NCI-H1694 (cell line): ENCODE measurements at regions not wholly inside any gene's neighbourhood (a gene's known extent, or its start where the extent isn't known, plus 50 kb on each side); places are given as distances from the start of the nearest gene placed in this dataset.
"Not testable (repeated sequence)": the region's sequence is repeated elsewhere in the genome, so short reads cannot be mapped to it uniquely, and the experiment has no call there.

Experiments used
- DNase-seq: peaks from one replicate; lab custom pipeline; 2025; lab: John Stamatoyannopoulos, UW

DNA sequence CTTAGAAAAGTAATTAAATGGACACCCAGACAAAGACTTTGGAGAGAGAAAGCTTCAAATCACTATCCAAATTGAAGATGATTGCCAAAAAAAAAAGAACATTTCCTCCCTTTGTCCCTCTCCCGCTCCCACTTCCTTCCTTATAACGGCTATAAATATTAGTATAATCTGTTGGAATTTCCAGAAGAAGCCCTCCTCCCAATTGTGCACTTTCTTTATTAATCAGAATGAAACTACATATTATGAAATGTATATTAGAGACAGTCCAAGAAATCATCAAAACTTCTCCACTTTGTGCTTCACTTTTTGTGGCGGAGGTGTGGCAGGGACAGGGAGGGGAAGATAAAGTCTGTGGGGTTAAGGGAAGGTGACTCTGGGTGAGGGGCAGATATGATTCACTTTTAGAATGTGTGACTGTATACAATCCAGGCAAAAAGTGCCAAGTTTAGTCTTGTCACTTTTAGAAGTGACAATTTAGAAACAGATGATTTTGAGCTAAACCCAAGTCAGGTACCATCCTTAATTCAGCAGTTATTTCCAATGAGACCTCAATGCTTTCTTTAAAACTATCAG lies 195.0 kb upstream of the MARCKS start:
- DNase-seq: no peak

DNA sequence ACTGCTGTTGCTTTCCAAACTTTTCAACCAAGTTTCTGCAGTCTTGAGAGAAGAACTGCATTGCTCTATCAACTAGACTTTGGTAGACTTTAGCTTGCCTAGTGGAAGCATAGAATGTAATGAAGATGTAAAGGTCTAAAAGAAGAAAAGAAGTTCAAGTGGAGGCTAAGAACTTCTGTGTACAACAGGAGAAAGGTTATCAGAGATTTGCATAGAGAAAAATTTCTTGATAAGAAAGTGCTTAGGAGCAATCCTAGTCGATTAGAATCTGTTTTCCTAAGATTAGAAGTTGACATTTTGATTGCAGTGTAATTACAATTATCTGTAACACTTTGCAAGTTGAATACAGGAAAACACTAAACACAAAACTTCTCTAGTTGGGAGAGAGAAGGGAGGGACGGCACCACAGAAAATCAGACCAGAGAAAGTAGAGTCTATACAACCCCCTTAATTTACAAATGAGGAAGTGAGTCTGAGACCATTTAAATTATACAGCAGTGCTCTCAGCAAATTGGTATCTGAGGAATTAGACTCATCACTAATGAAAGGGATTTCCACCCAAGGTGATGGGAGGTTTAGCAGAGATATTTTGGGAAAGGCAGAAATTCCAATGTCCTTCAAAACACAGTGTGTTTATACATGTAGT lies 194.3 kb upstream of the MARCKS start:
- no peak for DNase-seq

DNA sequence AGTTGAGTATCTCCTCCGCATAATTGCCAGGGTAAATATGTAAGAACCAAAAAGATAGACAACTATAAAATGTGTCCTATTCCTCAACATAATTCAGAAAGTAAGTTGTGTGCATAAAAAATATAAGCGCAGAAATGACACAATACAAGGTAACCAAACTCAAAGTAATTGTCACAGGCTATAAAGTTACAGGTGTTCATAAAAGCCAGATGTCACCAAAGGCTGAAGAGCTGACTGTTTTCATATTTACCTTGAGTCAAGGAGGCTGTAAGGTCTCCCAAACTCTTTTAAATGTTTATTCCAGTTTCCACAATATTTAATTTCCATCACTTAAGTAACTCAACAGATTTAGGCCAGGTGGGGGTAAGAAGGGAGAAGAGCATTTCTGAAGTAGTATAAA lies 192.2 kb upstream of the MARCKS start:
- DNase-seq: no peak

DNA sequence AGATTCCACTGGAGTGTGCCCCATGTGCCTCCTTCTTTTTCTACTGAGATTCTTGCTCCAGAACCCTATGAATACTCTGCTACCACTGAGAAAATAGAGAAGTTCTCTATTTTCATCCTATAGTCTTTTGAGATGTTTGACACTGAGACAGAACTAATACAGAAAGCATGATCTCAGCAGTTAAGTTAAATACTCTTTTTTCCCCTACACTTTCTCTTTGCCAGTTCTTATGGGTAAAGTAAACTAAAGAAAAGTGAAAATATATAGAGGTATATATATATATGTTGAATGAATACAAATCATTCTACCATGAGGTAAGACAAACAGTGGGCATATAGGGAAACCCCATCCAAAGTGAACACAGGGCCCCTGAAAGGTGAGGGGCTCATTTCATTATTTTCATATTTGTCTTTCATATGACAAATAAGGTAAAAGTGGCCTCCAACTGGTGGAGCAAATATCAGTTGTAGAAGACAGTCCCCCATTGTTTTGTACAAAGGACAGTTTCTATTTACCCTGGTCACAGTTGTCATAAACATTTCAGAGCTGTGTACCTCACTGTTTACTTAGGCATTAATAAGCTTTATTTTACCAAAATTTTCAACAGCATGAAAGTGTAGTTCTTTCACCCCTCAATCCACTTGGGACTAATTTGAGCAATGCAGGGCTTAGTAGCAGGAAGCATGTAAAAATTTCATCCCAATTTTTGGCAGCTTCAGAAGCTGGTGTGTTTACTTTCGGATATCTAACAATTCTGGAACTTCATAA lies 188.3 kb upstream of the MARCKS start:
- no peak for DNase-seq

DNA sequence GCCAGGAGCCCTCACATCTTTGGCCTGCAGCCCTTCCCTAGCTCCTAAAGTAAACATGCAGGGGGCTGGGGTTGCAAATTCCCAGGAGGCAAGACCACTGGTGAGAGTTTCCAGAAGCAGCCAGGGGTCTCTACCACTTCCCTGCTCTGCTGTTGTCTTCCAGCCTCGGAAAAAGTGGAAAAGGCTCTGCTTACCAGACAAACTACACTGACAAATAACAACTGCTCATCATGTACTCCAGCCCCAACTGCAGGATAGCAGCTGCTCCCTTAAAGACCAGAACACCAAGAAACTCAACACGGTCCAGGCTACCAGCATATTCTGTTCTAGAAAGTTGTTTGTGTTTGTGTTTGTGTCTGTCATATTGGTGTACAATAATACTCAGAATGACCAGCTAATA lies 187.5 kb upstream of the MARCKS start:
- DNase-seq: no peak

DNA sequence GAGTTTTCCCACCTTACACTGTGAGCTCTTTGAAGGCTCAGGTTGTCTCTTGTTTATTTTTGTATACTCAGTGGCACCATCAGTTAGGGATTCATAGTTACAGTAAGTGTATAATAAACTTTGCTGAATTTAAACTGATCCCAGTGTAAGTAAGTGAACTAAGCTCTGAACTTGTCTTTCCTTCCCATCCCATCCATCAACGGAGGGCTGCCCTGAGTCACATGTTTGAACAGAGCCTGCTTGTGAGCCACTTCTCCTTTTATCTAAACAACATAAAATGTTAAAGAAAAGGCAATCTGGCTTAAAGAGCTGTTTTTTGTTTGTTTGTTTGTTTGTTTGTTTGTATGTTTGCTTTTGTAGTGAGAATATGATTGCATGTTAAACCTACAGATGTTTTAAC lies 185.7 kb upstream of the MARCKS start:
- DNase-seq: no peak

DNA sequence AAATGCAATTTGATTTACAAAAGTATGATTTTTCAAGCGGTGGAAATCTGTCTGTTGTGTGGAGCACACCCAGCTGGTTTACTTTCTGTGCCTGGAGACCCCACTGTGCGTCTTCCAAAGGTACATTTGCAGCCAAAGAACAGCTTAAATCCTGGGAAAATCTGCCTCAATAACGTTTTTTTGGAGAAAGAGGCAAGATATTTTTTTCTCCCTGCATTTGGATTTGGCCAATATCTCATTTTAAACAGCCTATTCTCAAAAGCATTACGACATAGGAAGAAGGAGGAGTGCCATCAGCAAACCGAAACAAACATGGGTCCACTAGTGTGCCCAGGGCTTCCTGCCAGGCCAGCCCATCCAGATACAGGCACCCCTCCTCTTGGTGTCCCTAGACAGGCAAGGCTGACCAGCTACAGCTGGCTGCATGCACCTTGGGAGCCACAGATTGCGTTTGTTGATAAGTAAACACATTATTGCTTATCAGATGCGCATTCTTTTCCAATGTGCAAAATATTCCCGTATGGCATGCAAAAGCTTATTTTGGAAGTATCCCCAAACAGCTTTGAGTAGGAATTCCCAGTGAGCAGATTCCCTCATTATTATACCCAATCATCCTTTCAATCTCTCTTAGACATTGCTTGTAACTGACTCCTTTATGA lies 184.5 kb upstream of the MARCKS start:
- DNase-seq: no peak

DNA sequence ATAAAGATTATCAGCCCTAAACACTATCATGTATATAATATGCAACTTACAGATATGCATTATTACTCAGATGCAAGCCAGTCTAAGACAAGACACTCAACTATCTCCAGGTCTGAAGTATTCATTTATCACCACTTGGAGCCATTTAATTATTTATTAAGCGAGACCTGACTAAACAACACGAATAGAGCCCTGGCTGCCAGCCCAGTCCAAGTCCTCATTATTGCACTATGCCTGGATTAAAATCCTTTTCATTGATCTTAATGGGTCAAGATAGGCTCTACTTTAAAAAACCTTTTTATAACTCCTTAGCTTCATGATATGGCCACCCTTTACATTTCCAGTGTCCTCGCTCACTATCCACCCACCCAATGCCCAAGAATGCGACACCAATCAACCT lies 183.1 kb upstream of the MARCKS start:
- DNase-seq: no peak

DNA sequence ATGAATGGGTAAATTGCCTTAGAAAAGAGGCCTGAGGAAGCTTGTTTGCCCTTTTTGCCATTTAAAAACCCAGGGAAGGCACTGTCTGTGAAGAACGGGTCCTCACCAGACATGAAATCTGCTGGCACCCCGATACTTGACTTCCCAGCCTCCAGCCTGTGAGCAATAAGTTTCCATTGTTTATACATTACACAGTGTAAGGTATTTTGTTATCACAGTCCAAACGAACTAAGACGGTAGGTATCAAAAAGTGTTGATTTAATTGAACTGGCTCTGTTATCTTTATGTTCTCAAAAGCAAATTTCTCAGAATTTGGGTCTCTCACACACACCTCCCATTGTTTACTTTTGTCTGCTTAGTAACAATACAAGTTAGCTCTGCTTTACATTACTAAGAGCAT lies 181.1 kb upstream of the MARCKS start:
- DNase-seq: no peak

DNA sequence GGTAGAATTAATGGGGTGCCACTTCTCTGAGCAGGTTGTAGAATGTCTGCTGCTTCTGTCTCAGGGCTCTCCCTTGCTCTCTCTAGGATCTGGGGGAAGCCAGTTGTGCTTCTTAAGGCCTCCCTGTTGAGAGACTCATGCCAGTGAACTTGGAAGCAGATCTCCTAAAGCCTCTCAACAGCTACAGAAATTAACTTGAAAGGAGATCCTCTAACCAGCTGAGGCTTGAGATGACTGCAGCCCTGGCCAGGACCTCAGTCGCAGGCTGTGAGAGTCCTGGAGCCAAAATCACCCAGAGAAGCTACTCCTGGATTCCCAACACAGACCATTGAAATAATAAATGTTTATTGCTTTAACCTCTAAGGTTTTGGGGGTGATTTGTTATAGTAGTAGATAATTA lies 180.2 kb upstream of the MARCKS start:
- DNase-seq: no peak

DNA sequence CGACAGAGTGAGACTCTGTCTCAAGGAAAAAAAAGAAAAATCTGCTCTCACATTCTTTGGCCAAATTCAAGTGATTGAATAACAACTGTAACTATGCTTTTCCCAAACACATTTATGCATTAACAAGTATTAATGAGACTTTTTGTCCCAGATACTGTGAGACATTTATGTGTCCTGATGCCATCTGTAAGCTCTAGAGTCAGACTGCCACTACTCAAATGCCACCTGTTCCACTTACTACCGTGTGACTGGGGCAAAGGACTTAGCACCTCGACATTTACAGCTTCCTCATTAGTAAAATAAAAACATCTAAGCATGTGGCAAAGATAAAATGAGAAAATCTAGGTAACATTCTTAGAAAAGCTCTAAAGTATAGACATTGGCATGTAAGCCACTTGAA lies 178.1 kb upstream of the MARCKS start:
- no peak for DNase-seq

DNA sequence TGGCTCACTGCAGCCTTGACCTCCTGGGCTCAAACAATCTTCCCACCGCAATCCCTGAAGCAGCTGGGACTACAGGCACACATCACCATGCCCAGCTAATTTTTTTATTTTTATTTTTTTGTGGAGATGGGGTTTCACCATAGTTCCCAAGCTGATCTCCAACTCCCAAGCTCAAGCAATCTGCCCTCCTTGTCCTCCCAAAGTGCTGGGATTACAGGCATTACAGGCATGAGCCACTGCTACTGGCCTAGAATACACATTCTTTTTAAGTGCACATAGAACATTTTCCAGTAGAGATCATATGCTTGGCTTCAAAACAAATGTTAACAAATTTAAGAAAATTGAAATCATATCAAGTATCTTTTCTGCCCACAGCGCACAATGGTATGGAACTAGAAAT lies 176.8 kb upstream of the MARCKS start:
- no peak for DNase-seq

DNA sequence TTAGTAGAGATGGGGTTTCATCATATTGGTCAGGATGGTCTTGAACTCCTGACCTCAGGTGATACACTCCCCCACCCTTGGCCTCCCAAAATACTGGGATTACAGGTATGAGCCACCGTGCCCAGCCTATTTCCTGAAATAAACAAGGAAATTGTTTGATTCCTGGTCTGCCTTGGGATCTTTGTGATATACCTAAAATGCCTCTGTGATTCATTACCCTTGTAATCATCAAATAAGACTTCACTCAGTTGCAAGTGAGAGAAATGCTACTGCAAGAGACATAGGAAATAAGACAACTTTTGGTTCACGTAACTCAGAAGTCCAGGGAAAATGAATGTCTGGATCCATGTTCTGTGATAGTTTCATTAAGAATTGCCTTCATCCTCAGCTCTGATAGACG lies 173.2 kb upstream of the MARCKS start:
- no peak for DNase-seq

DNA sequence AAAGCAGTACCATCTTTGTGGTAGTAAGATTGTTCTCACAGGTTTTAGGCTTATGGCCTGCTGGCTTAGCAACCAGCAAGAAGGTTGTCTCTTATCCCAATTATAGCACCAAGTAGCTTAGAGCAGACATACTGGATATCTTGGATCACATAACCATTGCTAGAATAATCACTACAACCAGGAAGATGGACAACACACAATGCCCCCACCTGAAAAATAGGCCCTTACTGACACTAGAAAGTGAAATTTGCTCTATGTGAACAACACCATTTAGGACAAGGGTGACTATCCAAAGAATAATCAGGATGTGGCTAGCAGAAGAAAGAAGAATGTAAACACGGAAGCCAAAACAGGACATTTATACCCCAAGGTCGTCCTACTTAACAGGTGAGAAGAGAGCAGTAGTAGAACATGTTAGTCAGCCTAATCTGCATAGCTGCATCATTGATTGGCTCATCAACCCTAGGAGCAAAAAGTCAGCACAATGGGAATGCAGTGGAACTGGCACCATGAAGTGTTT lies 172.7 kb upstream of the MARCKS start:
- DNase-seq: no peak

DNA sequence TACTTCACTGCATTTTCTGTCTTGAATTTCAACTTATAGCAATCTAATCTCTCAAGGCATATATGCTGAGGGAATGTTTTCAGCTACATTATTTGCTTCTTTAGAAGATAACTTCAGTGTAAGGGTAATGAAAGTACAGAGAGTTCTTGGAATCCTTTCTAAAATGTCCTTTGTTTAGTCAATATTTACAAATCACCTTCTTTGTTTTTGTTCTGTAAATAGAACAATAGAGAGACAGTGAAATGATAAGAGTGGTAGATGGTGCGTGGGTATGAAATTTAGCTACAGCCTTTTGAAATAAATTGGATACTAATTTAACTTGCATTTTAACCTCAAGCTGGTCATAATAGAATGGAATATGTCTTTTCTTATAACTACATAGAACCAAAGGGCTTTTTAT lies 171.1 kb upstream of the MARCKS start:
- DNase-seq: no peak

DNA sequence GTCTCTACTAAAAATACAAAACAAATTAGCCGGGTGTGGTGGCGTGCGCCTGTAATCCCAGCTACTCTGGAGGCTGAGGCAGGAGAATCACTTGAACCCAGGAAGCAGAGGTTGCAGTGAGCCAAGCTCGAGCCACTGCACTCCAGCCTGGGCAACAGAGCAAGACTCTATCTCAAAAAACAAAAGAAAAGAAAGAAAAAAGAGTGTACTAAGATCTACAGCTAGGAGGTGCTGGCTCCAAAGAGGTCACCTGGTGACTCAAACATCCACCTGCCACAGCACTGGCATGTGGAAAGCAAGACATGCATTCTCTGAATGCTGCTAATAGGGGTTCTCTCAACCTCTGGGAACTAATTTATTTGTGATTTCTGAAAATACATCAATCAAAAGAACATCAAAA lies 167.5 kb upstream of the MARCKS start:
- DNase-seq: not testable (repeated sequence)

DNA sequence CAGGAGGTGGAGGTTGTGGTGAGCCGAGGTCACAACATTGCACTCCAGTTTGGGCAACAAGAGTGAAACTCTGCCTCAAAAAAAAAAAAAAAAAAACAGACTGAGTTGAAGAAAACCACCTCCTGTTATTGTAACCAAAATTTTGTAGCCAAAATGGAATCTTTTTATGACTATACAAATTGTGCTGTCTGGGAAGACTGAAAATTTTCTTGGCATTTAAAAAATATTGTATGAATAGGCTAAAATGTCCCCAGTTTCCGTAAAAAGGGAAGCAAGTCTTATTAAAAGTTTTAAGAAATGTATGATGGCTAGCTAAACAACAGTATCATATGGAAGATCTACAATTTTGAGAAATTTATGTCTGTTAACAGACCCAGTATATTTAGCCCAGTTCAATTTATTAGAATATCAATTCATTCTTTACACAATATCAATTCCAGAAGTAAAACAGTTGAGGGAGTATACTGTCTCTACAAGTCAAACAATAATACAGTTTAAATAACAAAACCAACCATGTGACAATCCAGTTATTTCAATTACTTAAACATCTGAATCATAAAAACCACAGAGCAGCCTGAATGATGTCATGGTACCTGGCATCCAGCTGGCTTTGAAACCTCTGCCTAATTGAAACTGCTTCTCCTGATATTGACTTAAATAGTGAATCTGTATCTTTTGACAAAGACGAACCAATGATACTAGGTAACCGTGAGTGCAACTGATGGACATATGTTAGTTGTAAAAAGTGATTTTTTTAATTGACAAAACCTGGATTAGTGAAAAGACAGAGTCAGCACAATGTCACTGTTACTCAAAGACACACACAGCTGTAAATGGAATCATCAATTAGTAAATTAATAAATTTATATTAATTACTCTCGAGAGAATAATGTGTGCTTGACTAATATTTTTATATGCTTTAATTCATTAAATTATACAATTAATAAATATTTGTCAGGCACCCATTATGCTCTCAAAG lies 166.6 kb upstream of the MARCKS start:
- no peak for DNase-seq

DNA sequence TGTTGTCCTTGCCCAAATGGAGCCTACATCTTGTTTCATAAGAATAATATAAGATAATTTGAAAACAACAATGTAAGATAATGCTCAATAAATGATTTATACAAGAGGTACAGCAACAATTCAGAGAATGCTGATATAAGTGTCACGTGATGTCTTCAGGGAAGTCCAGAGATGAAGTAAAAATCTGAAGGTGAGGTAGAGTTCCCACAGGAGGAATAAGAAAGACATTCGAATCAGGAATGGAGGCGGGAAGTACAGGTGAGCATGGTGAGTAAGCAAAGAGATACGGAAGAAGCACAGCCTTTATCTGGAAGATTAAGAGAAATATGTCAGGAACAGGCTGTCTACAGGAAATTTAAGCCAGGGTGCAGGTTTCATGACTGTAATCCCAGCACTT lies 165.9 kb upstream of the MARCKS start:
- no peak for DNase-seq

DNA sequence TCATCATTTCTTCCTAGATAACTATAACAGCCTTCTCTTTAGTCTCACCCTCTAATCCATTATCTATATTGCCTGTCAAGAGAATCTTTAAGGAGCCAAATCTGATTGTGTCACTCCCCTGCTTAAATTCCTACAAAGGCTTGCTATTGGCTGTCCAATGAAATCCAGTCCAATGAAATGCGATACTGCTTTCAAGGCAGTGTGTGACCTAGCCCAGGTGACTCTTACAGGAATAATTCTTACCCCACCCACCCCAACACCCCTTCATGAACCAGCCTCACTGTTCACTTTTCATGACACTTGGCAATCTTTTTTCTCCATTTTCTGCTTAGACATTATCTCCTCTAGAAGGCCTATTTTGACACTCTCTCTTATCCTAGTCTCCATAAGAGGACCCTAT lies 163.3 kb upstream of the MARCKS start:
- DNase-seq: no peak

DNA sequence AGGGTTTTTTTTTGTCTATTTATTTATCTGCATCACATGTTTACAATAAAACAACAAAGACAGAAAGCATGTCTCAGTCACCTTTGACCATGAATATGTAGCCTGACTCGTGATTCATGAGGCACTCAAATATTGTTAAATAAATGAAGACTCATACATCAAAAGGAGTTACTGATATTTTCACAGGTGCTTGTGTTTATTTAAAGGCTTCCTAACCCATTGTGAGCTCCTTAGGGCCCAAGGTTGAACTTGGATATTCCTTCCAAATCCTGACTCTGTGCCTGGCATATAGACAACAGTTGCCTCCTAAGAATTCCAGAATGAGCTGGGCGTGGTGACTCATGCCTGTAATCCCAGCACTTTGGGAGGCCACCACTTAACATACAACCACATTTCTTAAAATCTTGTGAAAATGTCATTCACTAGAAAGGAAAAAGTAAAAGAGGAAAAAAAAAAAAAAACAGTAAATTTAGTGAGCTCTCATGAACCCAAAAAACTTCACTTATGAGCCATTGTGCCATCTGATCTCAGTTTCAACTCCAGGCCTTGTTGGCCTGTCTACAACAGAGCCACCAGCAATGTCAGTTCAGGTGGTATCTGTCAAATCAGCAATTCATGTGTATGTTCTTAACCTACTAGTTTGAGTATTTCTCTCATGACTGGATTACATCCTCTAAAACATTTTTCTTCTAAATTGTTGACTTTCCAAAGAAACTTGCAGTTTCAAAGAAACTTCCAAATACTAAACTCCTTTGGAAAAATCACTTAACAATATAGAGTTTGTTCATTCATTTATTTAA lies 162.7 kb upstream of the MARCKS start:
- no peak for DNase-seq

DNA sequence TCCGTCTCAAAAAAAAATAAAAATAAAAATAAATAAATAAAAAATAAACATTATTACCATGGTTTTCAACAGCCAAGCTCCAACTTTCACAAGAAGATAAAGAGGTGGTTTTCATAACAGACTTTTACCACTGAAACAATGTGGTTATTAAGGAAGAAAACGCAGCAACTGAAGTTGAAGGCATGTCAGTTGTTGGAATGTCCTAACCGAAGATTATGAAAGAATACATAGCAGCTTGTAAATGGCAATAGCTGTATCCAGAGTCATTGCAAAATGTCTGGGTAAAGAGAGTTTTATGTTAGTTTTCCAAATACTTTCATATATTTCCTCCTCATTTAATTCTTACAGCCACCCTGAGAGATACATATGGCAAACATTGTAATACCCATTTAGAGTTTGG lies 161.6 kb upstream of the MARCKS start:
- DNase-seq: no peak
